GM18498 (cell line): ENCODE measurements at regions not wholly inside any gene's neighbourhood (a gene's known extent, or its start where the extent isn't known, plus 50 kb on each side); places are given as distances from the start of the nearest gene placed in this dataset.

Experiments used
- ATAC-seq: cut with Tn5 transposase; IDR thresholded peaks from one replicate; pipeline ENCODE4 v1.9.1; 2021; ENCODE audit warnings: mild to moderate bottlenecking, moderate library complexity; ENCODE audit not compliant: unreplicated experiment

GRCh38 chr4:31573554-31573953, 853.4 kb downstream of the PCDH7 start:
- ATAC-seq, result no peak

- ATAC-seq, result no peak
Observed at GRCh38 chr4:31575504-31575903, 855.3 kb downstream of the PCDH7 start.

DNA sequence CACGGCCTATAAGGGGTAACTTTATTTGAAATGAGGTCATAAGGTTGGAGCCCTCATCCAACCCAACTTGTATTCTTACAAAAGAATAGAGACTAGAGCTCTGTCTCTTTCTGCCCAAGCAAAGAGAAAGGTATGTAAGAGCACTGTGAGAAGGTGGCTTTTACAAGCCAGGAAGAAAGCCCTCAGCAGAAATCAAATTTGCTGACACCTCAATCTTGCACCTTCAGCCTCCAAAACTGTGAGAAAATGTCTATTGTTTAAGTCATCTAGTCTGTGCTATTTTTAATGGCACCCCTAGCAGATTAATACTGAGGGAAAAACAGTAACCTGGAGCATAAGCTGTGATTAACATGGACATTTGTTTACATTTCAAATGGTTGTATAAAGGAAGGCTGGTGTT, 860.7 kb downstream of the PCDH7 start:
- ATAC-seq, result no peak

DNA sequence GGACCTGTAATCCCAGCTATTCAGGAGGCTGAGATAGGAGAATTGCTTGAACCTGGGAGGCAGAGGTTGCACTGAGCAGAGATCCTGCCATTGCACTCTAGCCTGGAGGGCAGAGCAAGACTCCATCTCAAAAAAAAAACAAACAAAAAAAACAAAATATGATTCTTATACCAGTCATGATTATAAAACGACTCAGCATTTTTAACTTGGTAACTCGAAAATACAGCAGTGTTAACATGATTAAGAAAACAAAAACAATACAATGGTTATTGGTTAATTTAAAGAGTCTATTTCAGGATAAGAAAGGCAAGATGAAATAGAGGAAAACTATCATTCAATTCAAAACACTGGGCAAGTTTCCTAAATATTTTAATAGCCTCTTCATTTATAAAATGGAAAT, 865.3 kb downstream of the PCDH7 start:
- ATAC-seq, result no peak

DNA sequence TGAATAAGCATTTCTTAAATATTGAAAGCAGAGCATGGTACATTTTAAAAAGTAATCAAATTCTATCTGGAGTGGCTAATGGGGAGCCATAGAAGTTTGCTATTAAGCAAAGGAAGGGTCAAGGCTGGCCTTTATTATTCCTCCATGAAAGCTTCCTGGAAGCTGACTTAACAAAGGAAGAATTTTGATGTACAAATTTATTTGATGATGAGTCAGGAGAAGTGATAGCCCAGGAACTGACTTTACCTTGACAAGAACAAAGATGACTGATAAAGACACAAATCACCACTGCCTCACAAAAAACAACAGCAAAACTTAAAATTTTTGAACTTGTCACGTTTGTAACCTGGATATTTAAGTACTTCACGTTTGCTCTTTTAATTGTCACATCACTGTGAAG, 872.1 kb downstream of the PCDH7 start:
- no peak for ATAC-seq

- ATAC-seq, result no peak
Observed at GRCh38 chr4:31595496-31595895, 875.3 kb downstream of the PCDH7 start.

- no peak for ATAC-seq
Observed at GRCh38 chr4:31598639-31599038, 878.5 kb downstream of the PCDH7 start.

GRCh38 chr4:31601793-31602192, 881.6 kb downstream of the PCDH7 start:
- ATAC-seq, result no peak

DNA sequence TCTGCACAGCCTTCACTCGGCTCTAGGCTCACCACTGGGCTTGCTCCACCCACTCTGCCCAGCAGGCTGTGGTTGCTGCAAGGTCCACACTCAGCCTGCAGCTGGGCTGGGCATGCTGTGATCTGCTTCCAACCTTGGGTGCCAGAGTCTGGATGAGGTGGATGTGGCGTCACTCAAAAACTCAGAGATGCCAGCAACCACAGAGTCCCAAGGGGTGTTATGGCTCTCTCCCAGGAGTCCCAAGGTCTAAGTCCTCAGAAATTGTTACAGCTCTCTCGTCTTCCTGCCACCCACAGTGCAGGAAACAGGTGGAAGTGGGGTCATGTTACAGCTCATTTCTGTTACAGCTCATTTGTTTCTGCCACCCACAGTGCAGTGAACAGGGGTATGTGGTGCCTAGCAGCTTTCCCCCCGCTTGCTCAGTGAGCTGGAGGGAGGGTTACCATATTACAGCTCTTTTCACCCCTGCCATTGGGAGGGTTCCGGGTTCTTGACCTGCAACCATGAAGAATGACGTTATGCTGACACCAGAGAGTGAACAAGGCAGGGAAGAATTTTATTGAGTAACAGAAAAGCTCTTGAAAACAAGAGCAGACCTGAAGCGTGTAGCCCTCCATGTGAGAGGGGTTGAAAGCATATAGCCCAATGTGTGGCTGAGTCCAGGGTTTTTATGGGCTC, 893.9 kb downstream of the PCDH7 start:
- ATAC-seq, result no peak

DNA sequence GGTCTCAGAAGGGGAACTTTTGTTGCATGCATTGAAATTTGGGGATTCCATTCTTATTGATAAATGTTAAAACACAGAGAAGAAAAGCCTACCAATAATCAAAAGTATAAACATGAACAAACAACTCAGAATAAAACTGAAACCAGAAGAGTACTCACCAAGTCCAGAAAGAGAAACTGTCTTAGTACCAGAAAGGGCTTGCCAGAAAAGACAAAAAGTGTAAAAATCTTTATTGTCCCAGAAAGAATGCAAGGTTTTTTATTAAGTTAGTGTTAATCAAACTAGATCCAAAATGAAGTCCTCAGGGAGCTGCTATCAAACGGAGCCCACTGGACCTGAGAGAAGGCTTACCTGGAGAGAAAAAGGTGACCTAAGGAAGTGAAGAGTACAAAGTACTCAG, 897.5 kb downstream of the PCDH7 start:
- ATAC-seq, result peak; percentile 40

GRCh38 chr4:31620476-31620875, 900.3 kb downstream of the PCDH7 start:
- ATAC-seq, result no peak

GRCh38 chr4:31645236-31645635, 925.1 kb downstream of the PCDH7 start:
- ATAC-seq, result no peak

DNA sequence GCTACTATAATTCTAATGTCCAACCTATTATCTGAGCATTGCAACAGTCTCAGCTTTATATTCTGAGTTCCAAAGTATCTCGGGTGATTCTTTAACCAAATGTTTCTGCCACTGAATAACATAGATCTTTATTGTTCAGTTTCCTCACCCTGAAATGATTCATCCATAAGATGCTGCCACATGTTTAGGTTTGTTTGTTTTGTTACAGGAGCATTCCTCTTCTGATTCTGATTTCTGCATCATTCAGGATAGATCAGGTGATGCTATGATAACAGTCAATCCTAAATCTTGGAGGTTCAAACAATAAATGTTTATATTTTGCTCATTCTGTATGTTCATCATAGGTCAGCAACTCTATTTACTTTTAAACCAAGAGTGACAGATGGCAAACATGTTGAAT, 927.6 kb downstream of the PCDH7 start:
- ATAC-seq, result no peak

DNA sequence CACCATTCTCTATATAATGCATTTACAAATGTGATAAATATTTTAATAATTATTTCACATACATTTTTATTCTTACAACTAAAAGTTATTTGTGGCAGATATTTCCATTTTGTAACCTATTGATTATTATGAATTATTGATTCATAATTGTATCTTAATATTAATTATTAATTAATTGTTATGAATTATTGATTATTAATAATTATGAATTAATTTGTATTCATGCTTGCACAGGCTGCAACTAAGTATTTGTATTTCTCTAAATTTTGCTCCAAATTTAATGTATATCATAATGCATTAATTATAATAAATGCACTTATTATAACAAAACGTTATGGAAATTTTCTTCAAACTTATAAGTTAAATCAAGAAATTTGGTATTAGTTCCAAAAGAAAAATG, 929.7 kb downstream of the PCDH7 start:
- ATAC-seq, result no peak

- no peak for ATAC-seq
Observed at GRCh38 chr4:31651541-31651940, 931.4 kb downstream of the PCDH7 start.

GRCh38 chr4:31655328-31655727, 935.2 kb downstream of the PCDH7 start:
- no peak for ATAC-seq

DNA sequence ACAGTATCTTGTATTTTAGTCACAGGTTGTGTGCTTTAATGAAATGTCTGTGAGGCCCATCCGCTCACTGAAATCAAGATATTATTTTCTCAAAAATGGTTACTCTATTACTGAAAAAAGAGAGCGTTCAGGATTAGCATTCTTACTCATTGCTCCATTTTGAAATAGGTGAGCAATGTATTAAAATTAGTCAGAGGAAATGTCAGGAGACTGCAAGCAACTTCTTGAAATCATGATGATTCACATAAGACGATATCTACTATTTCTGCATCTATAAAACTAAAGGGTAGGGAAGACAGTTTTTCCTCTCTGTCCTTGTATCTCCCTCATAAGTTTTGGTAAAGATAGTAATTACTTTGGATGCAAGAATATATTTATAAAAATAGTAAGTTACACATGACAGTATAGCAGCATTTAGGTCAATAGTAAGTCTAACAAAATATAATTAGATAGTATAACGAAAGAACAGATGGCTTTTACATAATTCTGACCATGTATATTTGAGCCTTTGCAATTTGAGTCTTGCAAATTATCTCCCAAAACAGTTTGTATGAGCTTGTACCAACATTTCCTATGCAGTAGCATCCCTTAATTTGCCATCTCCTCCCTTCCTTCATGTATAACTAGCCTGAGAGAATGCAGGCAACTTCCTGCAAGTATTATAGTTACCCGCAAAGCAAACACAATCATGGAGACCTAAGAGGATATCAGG, 937.8 kb downstream of the PCDH7 start:
- ATAC-seq, result no peak

DNA sequence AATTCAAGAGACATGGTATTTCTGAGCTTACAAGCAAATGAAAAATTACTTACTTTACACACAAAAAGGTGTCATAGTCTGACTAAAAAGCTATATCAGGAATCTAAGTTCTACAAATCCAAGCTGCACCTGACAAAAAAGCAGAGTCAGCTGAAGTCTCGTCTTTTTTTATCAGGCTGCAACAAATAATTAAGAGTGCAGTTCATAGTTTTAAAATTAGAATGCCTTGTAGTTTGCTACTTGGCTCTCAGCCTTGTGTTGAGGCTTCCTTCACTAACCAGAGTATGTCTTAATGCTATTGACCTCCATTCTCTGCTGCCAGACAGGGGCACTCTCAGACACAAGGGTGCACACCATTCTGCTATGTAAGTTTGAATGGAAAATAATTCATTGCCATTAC, 940.7 kb downstream of the PCDH7 start:
- no peak for ATAC-seq

DNA sequence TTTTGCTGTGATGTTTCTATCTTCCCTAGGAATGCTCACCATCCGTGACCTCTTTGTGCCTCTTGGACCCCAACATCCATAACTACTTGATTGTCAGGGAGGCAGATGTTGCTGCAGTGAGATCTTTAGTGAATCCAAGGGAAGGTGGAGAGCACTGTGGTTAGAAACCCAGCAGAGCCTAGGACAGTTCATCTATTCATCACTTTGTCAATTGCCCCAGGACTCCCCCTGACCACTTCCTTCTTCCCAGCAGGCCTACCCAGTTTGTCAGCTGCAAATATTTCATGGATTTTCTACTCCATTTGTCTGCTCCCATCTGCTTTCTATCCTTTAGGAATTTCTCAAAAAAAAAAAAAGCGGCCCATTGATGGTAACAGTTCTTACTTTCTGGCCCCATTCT, 942.8 kb downstream of the PCDH7 start:
- no peak for ATAC-seq

DNA sequence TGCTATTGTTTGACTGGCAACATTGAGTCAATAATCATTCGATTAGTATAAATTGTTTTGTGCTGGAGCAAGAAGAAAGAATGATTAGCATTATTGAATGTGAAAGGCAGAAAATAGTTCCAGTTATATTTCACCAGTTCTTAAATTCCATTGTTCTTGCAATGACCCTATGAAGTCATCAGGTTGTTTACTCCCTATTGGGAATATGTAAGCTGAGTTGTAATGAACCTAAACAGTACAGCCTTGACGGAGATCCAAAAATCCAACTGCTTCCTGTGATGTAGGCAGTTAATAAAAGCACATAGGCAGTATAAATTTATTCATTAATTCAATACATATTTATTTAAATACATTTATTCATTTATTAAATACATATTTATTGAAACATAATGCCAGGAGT, 947.5 kb downstream of the PCDH7 start:
- ATAC-seq, result no peak

DNA sequence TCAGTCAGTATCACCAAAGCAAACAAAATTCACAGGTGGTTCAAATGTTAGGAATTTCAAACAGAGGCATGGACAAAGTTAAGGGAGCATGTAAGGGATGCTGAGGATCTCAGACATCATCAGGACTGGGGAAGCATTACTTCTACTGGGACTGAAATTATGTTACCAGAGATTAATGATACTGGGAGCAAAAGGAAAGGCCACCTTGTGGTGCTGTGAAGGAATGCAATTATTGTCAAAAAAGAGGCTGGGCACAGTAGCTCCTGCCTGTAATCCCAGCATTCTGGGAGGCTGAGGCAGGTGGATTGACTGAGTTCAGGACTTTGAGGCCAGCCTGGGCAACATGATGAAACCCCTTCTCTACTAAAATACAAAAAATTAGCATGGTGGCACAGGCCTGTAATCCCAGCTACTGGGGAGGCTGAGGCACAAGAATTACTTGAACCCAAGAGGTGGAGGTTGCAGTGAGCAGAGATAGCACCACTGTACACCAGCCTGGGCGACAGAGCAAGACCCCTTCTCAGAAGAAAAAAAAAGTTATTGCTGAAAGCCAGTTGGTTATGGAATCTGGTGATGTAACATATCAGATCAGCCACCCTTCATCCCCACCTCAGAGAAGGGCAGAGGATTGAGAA, 954.3 kb downstream of the PCDH7 start:
- no peak for ATAC-seq

DNA sequence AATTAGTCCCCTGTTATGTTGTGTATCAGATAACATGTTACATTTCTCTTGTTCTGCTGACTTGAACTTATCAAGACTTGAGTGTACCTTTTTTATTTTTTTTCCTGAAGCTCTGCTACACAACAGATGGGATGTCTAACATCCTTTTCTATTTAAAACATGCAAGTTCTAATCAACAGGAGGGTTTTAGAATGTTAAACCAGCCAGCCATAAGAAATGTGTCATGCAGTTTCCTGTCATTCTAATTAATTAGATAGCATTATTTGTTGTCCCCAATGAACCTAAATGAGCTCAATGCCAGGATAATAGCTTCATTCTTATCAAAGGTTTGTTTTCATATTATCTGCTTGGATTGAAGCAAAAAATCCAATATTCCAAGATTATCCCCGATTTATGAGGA, 958.2 kb downstream of the PCDH7 start:
- ATAC-seq, result no peak
